ENCODE measurements at regions not wholly inside any gene's neighbourhood (a gene's known extent, or its start where the extent isn't known, plus 50 kb on each side); places are given as distances from the start of the nearest gene placed in this dataset.
"Not testable (repeated sequence)": the region's sequence is repeated elsewhere in the genome, so short reads cannot be mapped to it uniquely, and the experiment has no call there.

DNA sequence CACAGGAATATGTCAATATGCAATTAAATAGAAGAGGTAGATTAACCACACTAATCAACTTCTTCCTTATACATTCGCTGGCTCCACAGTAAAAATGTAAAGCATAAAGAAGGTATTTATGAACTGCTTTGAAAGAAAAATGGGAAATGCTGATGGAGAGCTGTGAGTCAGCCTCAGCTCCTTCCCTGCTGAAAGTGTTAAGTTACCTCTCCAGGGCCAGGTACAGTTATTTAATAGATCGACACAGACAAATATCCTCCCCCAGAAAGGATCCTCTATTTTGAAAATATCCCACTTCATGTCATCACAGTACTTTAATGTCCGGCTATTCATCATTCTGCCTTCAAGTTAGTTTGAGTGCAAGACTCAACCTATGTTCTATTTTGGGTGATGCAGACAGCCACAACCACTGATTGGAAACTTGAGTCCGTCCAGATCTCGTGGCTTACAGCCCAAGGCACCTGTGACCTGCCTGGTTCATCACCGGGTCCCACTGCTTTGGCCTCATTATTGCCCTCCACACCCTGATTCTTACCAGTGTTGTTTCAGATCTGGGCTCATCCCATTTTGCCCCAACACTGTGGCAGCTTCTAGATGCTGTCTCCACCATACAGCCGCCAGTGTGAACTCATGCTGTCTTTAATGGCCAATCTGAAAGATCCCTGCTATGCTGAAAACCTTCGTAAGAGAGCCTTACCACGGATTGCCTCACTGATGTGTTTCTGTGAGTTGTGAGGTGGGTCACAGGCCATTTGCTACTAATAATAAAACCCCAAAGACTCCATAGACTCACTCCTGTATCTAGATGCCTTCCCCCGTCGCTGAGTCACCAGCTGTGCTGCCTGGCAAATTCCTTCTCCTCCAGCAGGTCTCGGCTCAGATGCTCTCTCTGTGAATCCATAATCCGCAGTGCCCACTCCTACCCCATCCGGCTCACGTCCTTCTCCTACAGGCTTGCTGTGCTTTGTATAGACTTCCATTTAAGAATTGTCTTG, 56.2 kb upstream of the DDAH1 start:
- not testable (repeated sequence) for H3K4me3 ChIP-seq; H3K79me2 ChIP-seq; H4K20me1 ChIP-seq (ENCODE audit: insufficient read depth, poor library complexity, severe bottlenecking); DNase-seq (ENCODE audit: low spot score); H2AFZ ChIP-seq; H3K9me2 ChIP-seq (replicated peaks; ENCODE audit: insufficient read depth); H3K36me3 ChIP-seq (replicated peaks; ENCODE audit: insufficient read depth, low read depth); H3K27me3 ChIP-seq; H3K9me3 ChIP-seq (ENCODE audit: low read depth); H3K4me2 ChIP-seq; H3K4me1 ChIP-seq (ENCODE audit: insufficient read depth); H3K27ac ChIP-seq
- WGBS (ENCODE audit: low lambda C conversion rate, missing lambda C conversion rate), result 64% methylated on average over 11 of the region's 15 CpGs

- H3K36me3 ChIP-seq (replicated peaks; ENCODE audit: insufficient read depth, low read depth); DNase-seq (ENCODE audit: low spot score); H3K9me2 ChIP-seq (replicated peaks; ENCODE audit: insufficient read depth); H2AFZ ChIP-seq; H3K79me2 ChIP-seq; H3K27me3 ChIP-seq; H3K27ac ChIP-seq; H3K4me1 ChIP-seq (ENCODE audit: insufficient read depth); H3K9me3 ChIP-seq (ENCODE audit: low read depth); H4K20me1 ChIP-seq (ENCODE audit: insufficient read depth, poor library complexity, severe bottlenecking); H3K4me3 ChIP-seq; H3K4me2 ChIP-seq: not testable (repeated sequence)
These were observed 57.5 kb upstream of the DDAH1 start for GRCh38 chr1:85522458-85522857.

GRCh38 chr1:85523061-85523460, 57.5 kb upstream of the CCN1 start:
- H3K9me3 ChIP-seq (ENCODE audit: low read depth); H3K79me2 ChIP-seq; H4K20me1 ChIP-seq (ENCODE audit: insufficient read depth, poor library complexity, severe bottlenecking); H3K36me3 ChIP-seq (replicated peaks; ENCODE audit: insufficient read depth, low read depth); H3K9me2 ChIP-seq (replicated peaks; ENCODE audit: insufficient read depth); H3K27ac ChIP-seq; H3K4me1 ChIP-seq (ENCODE audit: insufficient read depth); H3K4me2 ChIP-seq; H2AFZ ChIP-seq; DNase-seq (ENCODE audit: low spot score); H3K27me3 ChIP-seq; H3K4me3 ChIP-seq: not testable (repeated sequence)
- WGBS (ENCODE audit: low lambda C conversion rate, missing lambda C conversion rate), result 92% methylated on average over 3 of the region's 4 CpGs

GRCh38 chr1:85524281-85524886, 56.2 kb upstream of the CCN1 start:
- H3K4me2 ChIP-seq; DNase-seq (ENCODE audit: low spot score); H4K20me1 ChIP-seq (ENCODE audit: insufficient read depth, poor library complexity, severe bottlenecking); H3K4me1 ChIP-seq (ENCODE audit: insufficient read depth); H3K36me3 ChIP-seq (replicated peaks; ENCODE audit: insufficient read depth, low read depth); H3K79me2 ChIP-seq; H3K4me3 ChIP-seq; H2AFZ ChIP-seq; H3K9me3 ChIP-seq (ENCODE audit: low read depth); H3K27ac ChIP-seq; H3K9me2 ChIP-seq (replicated peaks; ENCODE audit: insufficient read depth); H3K27me3 ChIP-seq: not testable (repeated sequence)
- 81% methylated on average over 2 of the region's 3 CpGs for WGBS (ENCODE audit: low lambda C conversion rate, missing lambda C conversion rate)

DNA sequence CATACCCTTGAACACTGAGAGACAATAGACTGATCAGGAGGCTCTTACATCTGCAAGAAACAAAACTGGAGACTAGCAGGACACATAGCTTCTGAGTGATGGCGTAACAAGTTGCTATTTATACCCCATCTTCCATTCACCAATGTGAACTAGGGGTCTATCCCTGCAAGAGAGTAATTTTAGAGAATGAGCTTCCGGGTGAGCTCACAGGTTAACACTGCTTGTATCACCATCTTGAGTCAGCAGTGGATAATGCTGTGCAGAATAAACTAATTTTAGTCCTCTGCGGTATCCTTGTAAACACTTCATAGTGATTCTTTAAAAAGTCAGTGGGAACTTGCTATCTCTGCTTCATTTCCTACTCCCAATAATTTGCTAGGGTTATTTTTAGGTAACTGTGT, 55.0 kb upstream of the CCN1 start:
- not testable (repeated sequence) for H3K4me1 ChIP-seq (ENCODE audit: insufficient read depth); H3K27me3 ChIP-seq; DNase-seq (ENCODE audit: low spot score); H3K36me3 ChIP-seq (replicated peaks; ENCODE audit: insufficient read depth, low read depth); H3K9me2 ChIP-seq (replicated peaks; ENCODE audit: insufficient read depth); H3K4me3 ChIP-seq; H3K9me3 ChIP-seq (ENCODE audit: low read depth); H4K20me1 ChIP-seq (ENCODE audit: insufficient read depth, poor library complexity, severe bottlenecking); H3K4me2 ChIP-seq; H2AFZ ChIP-seq; H3K79me2 ChIP-seq
- 68% methylated on average over 2 of the region's 3 CpGs for WGBS (ENCODE audit: low lambda C conversion rate, missing lambda C conversion rate)
- H3K27ac ChIP-seq, result peak overlapping the region; percentile 46

DNA sequence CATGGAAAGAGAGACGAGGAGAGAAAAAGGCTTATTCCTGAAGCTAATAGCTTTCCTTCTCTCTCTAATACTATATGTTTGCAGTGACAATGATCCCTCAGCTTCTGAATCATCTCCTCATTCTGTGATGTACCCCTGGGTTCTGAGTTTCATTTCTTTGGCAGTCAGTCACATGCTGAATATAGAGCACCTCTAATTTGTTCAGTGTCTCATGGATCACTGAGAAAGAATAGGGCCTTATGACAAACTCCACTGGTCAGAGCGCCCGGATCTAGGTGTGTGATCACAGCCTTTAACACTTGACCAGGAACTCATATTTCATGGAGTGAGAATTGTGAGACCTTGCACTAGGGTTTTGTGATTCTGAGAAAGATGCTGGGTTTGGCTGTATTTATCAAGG, 54.3 kb upstream of the CCN1 start:
- not testable (repeated sequence) for H3K4me2 ChIP-seq; H3K36me3 ChIP-seq (replicated peaks; ENCODE audit: insufficient read depth, low read depth); H3K9me3 ChIP-seq (ENCODE audit: low read depth); H3K27me3 ChIP-seq; H3K4me1 ChIP-seq (ENCODE audit: insufficient read depth); DNase-seq (ENCODE audit: low spot score); H3K79me2 ChIP-seq; H2AFZ ChIP-seq; H3K9me2 ChIP-seq (replicated peaks; ENCODE audit: insufficient read depth); H3K4me3 ChIP-seq; H4K20me1 ChIP-seq (ENCODE audit: insufficient read depth, poor library complexity, severe bottlenecking)
- WGBS (ENCODE audit: low lambda C conversion rate, missing lambda C conversion rate), result 92% methylated on average over 3 of the region's 3 CpGs
- H3K27ac ChIP-seq, result peak overlapping the region; percentile 28

DNA sequence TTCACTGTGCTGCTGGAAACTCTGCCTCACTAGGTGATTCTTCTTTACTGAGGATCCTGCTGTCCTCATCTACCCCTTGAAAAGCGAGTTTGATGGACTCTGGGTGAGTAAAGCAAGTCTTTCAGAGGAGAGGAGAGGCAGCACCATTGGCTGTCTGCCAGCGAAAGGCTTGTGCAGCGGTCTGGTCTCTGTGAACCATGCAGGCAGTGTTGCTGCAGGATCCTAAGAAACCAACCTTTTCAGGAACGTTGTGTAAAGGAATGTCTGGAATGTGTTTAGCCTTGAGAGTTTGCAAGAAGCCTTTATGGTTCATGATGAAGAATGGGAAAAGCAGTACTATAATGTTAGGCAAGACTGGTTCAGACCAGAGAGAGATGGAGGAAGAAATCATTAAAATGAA, 53.4 kb upstream of the CCN1 start:
- not testable (repeated sequence) for H3K27me3 ChIP-seq; H3K9me2 ChIP-seq (replicated peaks; ENCODE audit: insufficient read depth); H3K4me2 ChIP-seq; H3K27ac ChIP-seq; H3K4me1 ChIP-seq (ENCODE audit: insufficient read depth); H3K36me3 ChIP-seq (replicated peaks; ENCODE audit: insufficient read depth, low read depth); H2AFZ ChIP-seq; H4K20me1 ChIP-seq (ENCODE audit: insufficient read depth, poor library complexity, severe bottlenecking); H3K79me2 ChIP-seq; H3K4me3 ChIP-seq; H3K9me3 ChIP-seq (ENCODE audit: low read depth)
- peak; percentile 88 for DNase-seq (ENCODE audit: low spot score)
- 7% methylated on average over 4 of the region's 4 CpGs for WGBS (ENCODE audit: low lambda C conversion rate, missing lambda C conversion rate)

All from hepatocyte (in vitro differentiated cells).